HCT116 (cell line): ENCODE measurements at regions not wholly inside any gene's neighbourhood (a gene's known extent, or its start where the extent isn't known, plus 50 kb on each side); places are given as distances from the start of the nearest gene placed in this dataset.

Experiments
- ATAC-seq: fragments of 200-7000 bp; cut with Tn5 transposase; 2 replicates; pipeline ENCODE4 v1.9.1; 2020; ENCODE audit warnings: mild to moderate bottlenecking, moderate library complexity
- BruUV-seq: library from RNA; stranded (reverse); fragments of 400-500 nt; replicated peaks from 2 replicates; lab custom pipeline; 2021; lab: Mats Ljungman, UMichigan
- CTCF ChIA-PET: fragments of 300-600 bp; sonication (Branson Sonifier 250); formaldehyde crosslinking; loops from one replicate; lab custom pipeline; 2021; ENCODE audit warnings: antibody characterized with exemption; lab: Charles Lee
- POLR2A ChIA-PET: fragments of 300-600, 350-600 bp; sonication (Branson Sonifier 250); formaldehyde crosslinking; loops from one replicate; lab custom pipeline; 2021; ENCODE audit warnings: antibody characterized with exemption; lab: Charles Lee
- RAD21 ChIA-PET, 2 experiments: fragments of 300-600 bp; sonication (Branson Sonifier 250); formaldehyde crosslinking; loops; one replicate each; lab custom pipeline; 2023; ENCODE audit warnings: low total read pairs in 2 of 2; ENCODE audit not compliant: uncharacterized antibody in 2 of 2, unreplicated experiment in 2 of 2, low non-redundant PET in 1 of 2; lab: Charles Lee
- DNase-seq: peaks from one replicate; pipeline ENCODE4 v3.0.0-alpha.2; 2010; ENCODE audit warnings: low read depth, low spot score
- H2AFZ ChIP-seq: fragments of 200-600 bp; shearing (Covaris generic), sonication (generic); 2 replicates; pipeline ENCODE4 v1.6.1; 2017; ENCODE audit warnings: low read depth, mixed run types, mixed read lengths, antibody characterized with exemption, low read length; ENCODE audit not compliant: poor library complexity, severe bottlenecking
- H3K27ac ChIP-seq: 2 replicates; pipeline ENCODE4 v1.5.1; 2012; ENCODE audit warnings: low read depth, low read length
- H3K27me3 ChIP-seq: fragments of 200-600 bp; sonication (generic); 2 replicates; pipeline ENCODE4 v1.6.1; 2016; ENCODE audit warnings: mixed run types, low read length, mixed read lengths; ENCODE audit not compliant: insufficient read depth
- H3K36me3 ChIP-seq, 2 experiments: fragments of 200-500 bp in 1 of 2; fragments of 200-600 bp in 1 of 2; sonication (Bioruptor generic) in 1 of 2; sonication (generic) in 1 of 2; 2 replicates each; pipeline versions ENCODE4 v1.5.1 to v1.6.1; 2014 to 2016; ENCODE audit warnings: low read length in 2 of 2, inconsistent platforms in 1 of 2, mixed read lengths in 1 of 2, mixed run types in 1 of 2; ENCODE audit not compliant: insufficient read depth in 2 of 2, control insufficient read depth in 1 of 2
- H3K4me1 ChIP-seq, 2 experiments: fragments of 200-600 bp in 1 of 2; sonication (generic) in 1 of 2; 2 replicates each; pipeline versions ENCODE4 v1.5.1 to v1.6.1; 2012 to 2017; ENCODE audit warnings: low read length in 2 of 2, inconsistent platforms in 1 of 2, mild to moderate bottlenecking in 1 of 2, mixed read lengths in 1 of 2, mixed run types in 1 of 2, moderate library complexity in 1 of 2; ENCODE audit not compliant: insufficient read depth in 2 of 2, control insufficient read depth in 1 of 2
- H3K4me2 ChIP-seq: fragments of 200-600 bp; sonication (generic); 2 replicates; pipeline ENCODE4 v1.6.1; 2017; ENCODE audit warnings: mixed run types, low read length, mixed read lengths
- H3K4me3 ChIP-seq, 2 experiments: fragments of 200-600 bp in 1 of 2; sonication (generic) in 1 of 2; replicated peaks in 1 of 2; 2 replicates each; pipeline ENCODE4 v1.5.1; 2011 to 2016; ENCODE audit warnings: low read length in 2 of 2, control low read depth in 1 of 2, low read depth in 1 of 2, mild to moderate bottlenecking in 1 of 2, mixed read lengths in 1 of 2, mixed run types in 1 of 2
- H3K79me2 ChIP-seq: fragments of 200-600 bp; sonication (generic); 2 replicates; pipeline ENCODE4 v1.6.1; 2017; ENCODE audit warnings: mild to moderate bottlenecking, mixed run types, low read length, moderate library complexity, mixed read lengths; ENCODE audit not compliant: insufficient read depth
- H3K9ac ChIP-seq: fragments of 200-600 bp; sonication (generic); 2 replicates; pipeline ENCODE4 v1.6.1; 2016; ENCODE audit warnings: low read length, mixed read lengths
- H3K9me2 ChIP-seq: fragments of 200-600 bp; sonication (generic), shearing (Covaris generic); 2 replicates; pipeline ENCODE4 v1.6.1; 2017; ENCODE audit warnings: mixed run types, mild to moderate bottlenecking, moderate library complexity; ENCODE audit not compliant: insufficient read depth
- H3K9me3 ChIP-seq, 2 experiments: fragments of 200-500 bp in 1 of 2; fragments of 200-600 bp in 1 of 2; sonication (Bioruptor generic) in 1 of 2; sonication (generic) in 1 of 2; 2 replicates each; pipeline ENCODE4 v1.6.1; 2014 to 2017; ENCODE audit warnings: low read length in 2 of 2, mixed read lengths in 2 of 2, inconsistent platforms in 1 of 2, low read depth in 1 of 2, mild to moderate bottlenecking in 1 of 2, mixed run types in 1 of 2, moderate library complexity in 1 of 2; ENCODE audit not compliant: control insufficient read depth in 1 of 2, insufficient read depth in 1 of 2
- H4K20me1 ChIP-seq: fragments of 200-600 bp; sonication (generic), shearing (Covaris generic); 2 replicates; pipeline ENCODE4 v1.6.1; 2017; ENCODE audit warnings: mixed run types, mild to moderate bottlenecking, moderate library complexity; ENCODE audit not compliant: insufficient read depth
- CBX3 ChIP-seq: IDR thresholded peaks from 2 replicates; pipeline ENCODE4 v1.6.1; 2012; ENCODE audit warnings: low read depth
- ELF1 ChIP-seq: IDR thresholded peaks from 2 replicates; pipeline ENCODE4 v1.6.1; 2012; ENCODE audit warnings: low read depth, borderline replicate concordance
- EZH2 ChIP-seq: fragments of 200-600 bp; sonication (generic); IDR thresholded peaks from 2 replicates; pipeline ENCODE4 v1.6.1; 2017; ENCODE audit warnings: antibody characterized with exemption, mixed run types
- POLR2AphosphoS5 ChIP-seq: IDR thresholded peaks from 2 replicates; pipeline ENCODE4 v1.6.1; 2011; ENCODE audit warnings: mild to moderate bottlenecking, low read depth, low read length, moderate library complexity
- SIN3A ChIP-seq: IDR thresholded peaks from 2 replicates; pipeline ENCODE4 v1.6.1; 2012; ENCODE audit warnings: low read depth
- TCF7L2 ChIP-seq: IDR thresholded peaks from 2 replicates; pipeline ENCODE4 v1.7.0; 2011; ENCODE audit warnings: borderline replicate concordance, inconsistent platforms; ENCODE audit not compliant: insufficient read depth, insufficient read length; ENCODE audit errors: extremely low read depth
- YY1 ChIP-seq: IDR thresholded peaks from 2 replicates; pipeline ENCODE4 v1.6.1; 2011; ENCODE audit warnings: low read length, low read depth, moderate library complexity, mild to moderate bottlenecking; ENCODE audit not compliant: insufficient replicate concordance; ENCODE audit errors: extremely low read depth
- intact Hi-C: fragments of 100-400 bp; cut with micrococcal nuclease; formaldehyde crosslinking; loops from 2 replicates; pipeline ENCODE4 v1.10.0; 2022
- TF ChIP-seq, protein P1 (sequence below): IDR thresholded peaks from 2 replicates; pipeline ENCODE4 v1.6.1; 2012

DNA sequence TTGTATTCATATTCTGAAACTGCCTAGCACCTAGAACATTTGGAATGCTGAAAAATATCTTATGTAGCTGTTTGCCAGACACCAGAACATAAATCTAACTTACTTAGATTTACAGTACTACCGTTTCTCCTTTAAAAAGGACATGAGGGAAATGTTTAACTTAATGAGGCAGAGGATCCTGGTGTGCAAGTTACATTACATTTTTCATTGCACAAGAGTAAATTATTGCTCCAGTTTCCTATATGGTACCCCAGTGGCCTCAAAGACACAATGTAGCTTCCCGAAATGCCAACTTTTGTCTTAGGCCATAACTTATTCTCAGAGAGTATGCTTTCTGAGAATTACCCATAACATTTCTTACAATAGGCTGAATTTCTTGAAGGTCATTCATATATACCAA, 105.5 kb upstream of the DTNA start:
- H3K4me3 ChIP-seq, result no peak overlapping the region
- H3K36me3 ChIP-seq, result no peaks in the 10 kb centered on the region
- H3K9me2 ChIP-seq, result no peaks in the 10 kb centered on the region
- no peak overlapping the region for H3K9ac ChIP-seq
- ChIA-PET RAD21 (no interaction called here), CTCF (no interaction called here), POLR2A (no interaction called here)
- intact Hi-C loops, result no loop called here
- BruUV-seq, result no TSS peak
- no peak for TF ChIP-seq EZH2
- no peaks in the 10 kb centered on the region for H3K4me1 ChIP-seq
- no peaks in the 10 kb centered on the region for H3K27me3 ChIP-seq
- no peak overlapping the region for H2AFZ ChIP-seq
- DNase-seq, result no peak
- no peak overlapping the region for H3K4me2 ChIP-seq
- H3K79me2 ChIP-seq, result no peaks in the 10 kb centered on the region
- no peak overlapping the region for H3K27ac ChIP-seq
- H3K9me3 ChIP-seq, result no peaks in the 10 kb centered on the region
- no peaks in the 10 kb centered on the region for H4K20me1 ChIP-seq
- ATAC-seq, result no peak

DNA sequence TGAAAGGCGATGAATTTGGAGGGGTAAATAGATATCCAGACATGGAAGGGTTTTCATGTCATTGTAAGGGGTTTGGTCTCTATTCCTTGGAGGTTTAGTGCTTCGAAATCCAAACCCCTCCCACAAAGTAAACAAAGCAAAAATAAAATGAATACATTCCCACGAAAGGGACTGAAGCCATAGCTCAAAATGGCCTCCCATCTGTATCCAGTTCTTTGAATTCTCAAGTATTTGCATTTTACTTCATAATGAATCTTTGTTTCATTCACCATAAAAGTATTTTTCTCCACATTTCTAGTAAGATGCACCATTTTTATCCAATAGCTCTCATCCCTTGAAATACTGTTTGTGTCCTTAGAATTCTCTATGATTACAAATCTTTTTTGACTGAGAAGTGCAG, 103.2 kb upstream of the DTNA start:
- Histone ChIP-seq H3K4me2 (no peak overlapping the region), H3K9ac (no peak overlapping the region), H3K4me3 (no peak overlapping the region), H3K9me3 (no peaks in the 10 kb centered on the region), H2AFZ (no peak overlapping the region), H3K79me2 (no peaks in the 10 kb centered on the region), H3K9me2 (no peaks in the 10 kb centered on the region), H3K36me3 (no peaks in the 10 kb centered on the region), H4K20me1 (no peaks in the 10 kb centered on the region), H3K27ac (no peak overlapping the region), H3K27me3 (no peaks in the 10 kb centered on the region), H3K4me1 (no peaks in the 10 kb centered on the region)
- no peak for DNase-seq
- intact Hi-C loops, result no loop called here
- ChIA-PET RAD21 (no interaction called here), POLR2A (no interaction called here), CTCF (no interaction called here)
- no TSS peak for BruUV-seq
- no peak for ATAC-seq
- no peak for TF ChIP-seq CBX3
- TF ChIP-seq, protein P1, sequence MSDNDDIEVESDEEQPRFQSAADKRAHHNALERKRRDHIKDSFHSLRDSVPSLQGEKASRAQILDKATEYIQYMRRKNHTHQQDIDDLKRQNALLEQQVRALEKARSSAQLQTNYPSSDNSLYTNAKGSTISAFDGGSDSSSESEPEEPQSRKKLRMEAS, result no peak
- TF ChIP-seq POLR2AphosphoS5, result no peak
- TF ChIP-seq YY1, result no peak
- no peak for TF ChIP-seq SIN3A
- no peak for TF ChIP-seq TCF7L2
- no peak for TF ChIP-seq ELF1
